Keratinocyte (primary cell): ENCODE measurements at regions not wholly inside any gene's neighbourhood (a gene's known extent, or its start where the extent isn't known, plus 50 kb on each side); places are given as distances from the start of the nearest gene placed in this dataset.
"Not testable (repeated sequence)": the region's sequence is repeated elsewhere in the genome, so short reads cannot be mapped to it uniquely, and the experiment has no call there.

ENCODE experiments used
- CTCF ChIP-seq, 3 experiments: IDR thresholded peaks in 1 of 3; conservative IDR thresholded peaks in 1 of 3; optimal IDR thresholded peaks in 1 of 3; 2 replicates in 2 of 3; 3 replicates in 1 of 3; pipeline versions ENCODE3 to v1.5.1; 2011; ENCODE audit warnings: low read length in 3 of 3, mild to moderate bottlenecking in 3 of 3, moderate library complexity in 2 of 3, control low read depth in 1 of 3, inconsistent platforms in 1 of 3; ENCODE audit not compliant: insufficient read depth in 2 of 3; ENCODE audit errors: extremely low read depth in 1 of 3
- EZH2 ChIP-seq: IDR thresholded peaks from one replicate; pipeline ENCODE4 v1.6.1; 2012; ENCODE audit warnings: inconsistent platforms, mild to moderate bottlenecking, low read length, moderate library complexity

DNA sequence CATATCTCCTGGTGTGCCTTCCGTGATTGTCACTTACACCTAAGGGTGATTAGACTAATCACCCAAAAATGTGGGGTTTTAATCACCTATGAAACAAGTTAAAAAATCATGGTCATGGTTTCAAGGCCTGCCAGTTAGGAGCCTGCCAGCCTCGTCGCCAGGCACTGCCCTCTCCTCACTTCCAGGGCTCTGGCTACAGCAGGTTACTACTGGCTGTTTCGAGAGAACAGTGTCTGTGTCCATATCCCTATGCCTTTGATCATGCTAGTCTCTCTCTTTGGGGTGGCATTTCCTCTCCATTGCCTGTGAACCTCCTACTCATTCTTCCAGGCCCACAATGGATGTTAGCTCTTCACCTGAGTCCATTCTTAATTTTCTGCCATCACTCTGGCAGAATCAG, 59.2 kb upstream of the LRRC37A2 start:
- not testable (repeated sequence) for TF ChIP-seq CTCF (optimal IDR thresholded peaks at IDR 0.05 in 1 of 3, IDR thresholded peaks at IDR 0.05 in 1 of 3, conservative IDR thresholded peaks at IDR 0.05 in 1 of 3; ENCODE audit: extremely low read depth in 1 of 3, insufficient read depth in 2 of 3, low read length in 3 of 3); EZH2
